Peyer's patch (tissue), 4 donors: ENCODE measurements at regions not wholly inside any gene's neighbourhood (a gene's known extent, or its start where the extent isn't known, plus 50 kb on each side); places are given as distances from the start of the nearest gene placed in this dataset.

Source experiments
- DNase-seq, 3 donors: peaks; one replicate each; pipeline ENCODE4 v3.0.0-alpha.2; 2017 to 2019
- H3K27ac ChIP-seq, 4 donors: fragments of 200-600 bp; sonication (generic); one replicate each; pipeline ENCODE4 v1.5.1; 2016 to 2019
- H3K27me3 ChIP-seq, 2 donors: fragments of 200-600 bp; sonication (generic); one replicate each; pipeline ENCODE4 v1.5.1; 2019
- H3K36me3 ChIP-seq, 3 donors: fragments of 200-600 bp; sonication (generic); one replicate each; pipeline ENCODE4 v1.5.1; 2016 to 2019
- H3K4me1 ChIP-seq, 4 donors: fragments of 200-600 bp; sonication (generic); one replicate each; pipeline ENCODE4 v1.5.1; 2016 to 2019
- H3K4me3 ChIP-seq, 4 donors: fragments of 200-600 bp; sonication (generic); 1 replicate in 3 of 4; 2 replicates in 1 of 4; pipeline ENCODE4 v1.5.1; 2016 to 2019; ENCODE audit warnings: mild to moderate bottlenecking in 1 of 4
- H3K9me3 ChIP-seq, 4 donors: fragments of 200-600 bp; sonication (generic); one replicate each; pipeline ENCODE4 v1.5.1; 2016 to 2019; ENCODE audit warnings: mild to moderate bottlenecking in 1 of 4
- POLR2A ChIP-seq, 2 donors: fragments of 450-650 bp; IDR thresholded peaks; one replicate each; pipeline ENCODE4 v1.5.1; 2017; ENCODE audit warnings: antibody characterized with exemption in 2 of 2, mild to moderate bottlenecking in 2 of 2, moderate library complexity in 2 of 2
- TF ChIP-seq, protein P1 (sequence below), 6 experiments: fragments of 450-650 bp in 4 of 6; fragments of 200-600 bp in 2 of 6; sonication (generic) in 1 of 6; IDR thresholded peaks; one replicate each; pipeline ENCODE4 v1.5.1; 2017 to 2019; ENCODE audit warnings: antibody characterized with exemption in 6 of 6, mild to moderate bottlenecking in 3 of 6, moderate library complexity in 1 of 6

DNA sequence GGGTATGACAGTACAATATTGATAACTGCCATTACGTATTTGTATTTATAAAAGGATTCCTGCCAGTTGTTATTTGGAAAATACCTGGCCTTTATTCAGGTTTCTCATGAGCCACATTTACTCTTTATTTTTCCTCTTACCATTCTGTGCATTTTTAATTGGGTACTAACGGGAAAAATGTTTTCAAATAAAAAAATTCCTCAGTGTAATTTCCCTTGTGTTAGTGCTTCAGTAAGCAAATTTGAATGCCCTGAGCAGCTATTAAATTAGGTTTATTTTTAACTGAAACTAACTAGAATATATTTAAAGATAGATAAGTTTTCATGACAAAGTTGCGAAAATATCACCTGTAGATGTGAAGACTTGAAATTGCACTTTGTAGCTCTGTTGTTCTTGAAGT is 146.0 kb downstream of the PTCHD4 start:
- DNase-seq = no peak
- Histone ChIP-seq H3K27ac (no peak overlapping the region), H3K36me3 (no peaks in the 10 kb centered on the region), H3K4me1 (no peaks in the 10 kb centered on the region), H3K27me3 (no peaks in the 10 kb centered on the region), H3K9me3 (no peaks in the 10 kb centered on the region), H3K4me3 (no peak overlapping the region)
- no peak for TF ChIP-seq POLR2A (IDR thresholded peaks at IDR 0.05)
- TF ChIP-seq, protein P1, sequence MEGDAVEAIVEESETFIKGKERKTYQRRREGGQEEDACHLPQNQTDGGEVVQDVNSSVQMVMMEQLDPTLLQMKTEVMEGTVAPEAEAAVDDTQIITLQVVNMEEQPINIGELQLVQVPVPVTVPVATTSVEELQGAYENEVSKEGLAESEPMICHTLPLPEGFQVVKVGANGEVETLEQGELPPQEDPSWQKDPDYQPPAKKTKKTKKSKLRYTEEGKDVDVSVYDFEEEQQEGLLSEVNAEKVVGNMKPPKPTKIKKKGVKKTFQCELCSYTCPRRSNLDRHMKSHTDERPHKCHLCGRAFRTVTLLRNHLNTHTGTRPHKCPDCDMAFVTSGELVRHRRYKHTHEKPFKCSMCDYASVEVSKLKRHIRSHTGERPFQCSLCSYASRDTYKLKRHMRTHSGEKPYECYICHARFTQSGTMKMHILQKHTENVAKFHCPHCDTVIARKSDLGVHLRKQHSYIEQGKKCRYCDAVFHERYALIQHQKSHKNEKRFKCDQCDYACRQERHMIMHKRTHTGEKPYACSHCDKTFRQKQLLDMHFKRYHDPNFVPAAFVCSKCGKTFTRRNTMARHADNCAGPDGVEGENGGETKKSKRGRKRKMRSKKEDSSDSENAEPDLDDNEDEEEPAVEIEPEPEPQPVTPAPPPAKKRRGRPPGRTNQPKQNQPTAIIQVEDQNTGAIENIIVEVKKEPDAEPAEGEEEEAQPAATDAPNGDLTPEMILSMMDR (IDR thresholded peaks at IDR 0.05) = no peak

DNA sequence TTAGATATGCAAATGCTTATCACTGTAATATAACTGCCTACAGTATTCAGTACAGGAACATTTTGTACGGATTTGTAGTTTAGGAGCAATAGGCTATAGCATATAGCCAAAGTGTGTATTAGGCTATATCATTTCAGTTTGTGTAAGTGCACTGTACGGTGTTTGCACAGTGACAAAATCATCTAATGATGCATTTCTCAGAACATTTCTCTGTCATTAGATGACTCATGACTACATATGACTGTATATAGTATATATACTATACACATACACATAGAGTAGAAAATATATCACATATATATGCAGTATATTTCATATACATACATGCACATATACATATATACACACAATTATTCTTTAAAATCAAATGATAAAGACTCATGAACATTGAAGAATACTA is 158.4 kb downstream of the PTCHD4 start:
- no peaks in the 10 kb centered on the region for H3K27me3 ChIP-seq
- H3K4me1 ChIP-seq = no peaks in the 10 kb centered on the region
- no peaks in the 10 kb centered on the region for H3K9me3 ChIP-seq
- DNase-seq = no peak
- TF ChIP-seq, protein P1 (IDR thresholded peaks at IDR 0.05) = no peak
- no peak for TF ChIP-seq POLR2A (IDR thresholded peaks at IDR 0.05)
- no peaks in the 10 kb centered on the region for H3K36me3 ChIP-seq
- H3K27ac ChIP-seq = no peak overlapping the region
- no peak overlapping the region for H3K4me3 ChIP-seq

DNA sequence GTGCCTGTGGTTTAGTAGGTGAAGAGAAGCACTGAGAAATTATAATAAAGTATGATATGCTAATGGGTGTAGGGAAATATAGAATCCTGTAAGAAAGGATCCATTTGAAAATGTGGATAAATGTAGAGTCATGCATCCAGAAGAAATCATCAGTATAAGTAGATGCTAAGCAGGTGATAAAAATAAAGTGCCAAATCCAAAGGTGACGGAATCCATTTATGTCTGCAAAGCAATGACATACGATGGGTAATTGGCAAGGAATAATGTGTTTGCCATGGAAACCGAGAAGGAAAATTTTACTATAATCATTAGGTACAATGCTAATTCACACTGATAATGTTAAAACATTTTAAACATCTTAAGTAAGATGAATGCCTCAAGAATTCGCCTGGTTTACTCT is 163.0 kb downstream of the OPN5 start:
- Histone ChIP-seq H3K4me3 (no peak overlapping the region), H3K36me3 (no peaks in the 10 kb centered on the region), H3K27ac (no peak overlapping the region), H3K4me1 (no peaks in the 10 kb centered on the region), H3K27me3 (no peaks in the 10 kb centered on the region), H3K9me3 (no peaks in the 10 kb centered on the region)
- TF ChIP-seq, protein P1 (IDR thresholded peaks at IDR 0.05) = no peak
- no peak for TF ChIP-seq POLR2A (IDR thresholded peaks at IDR 0.05)
- DNase-seq = no peak

DNA sequence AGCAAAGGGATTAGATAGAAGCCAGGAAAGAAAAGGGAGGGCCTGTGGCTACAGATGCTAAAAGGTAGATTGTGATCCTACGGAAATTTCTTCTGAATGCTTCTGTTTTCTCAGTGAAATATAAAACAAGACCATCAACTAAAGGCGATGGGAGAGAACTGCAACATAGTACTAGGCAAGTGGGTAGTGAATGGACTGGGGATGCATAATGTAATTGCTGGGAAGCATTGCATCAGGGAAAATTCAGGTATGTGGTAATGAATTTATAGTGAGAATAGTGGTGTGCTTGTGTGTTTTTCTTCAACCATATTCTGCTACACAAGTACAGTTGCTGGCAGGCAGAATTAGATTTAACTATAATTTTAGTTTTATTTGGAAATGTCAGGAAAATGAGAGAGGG is 156.6 kb downstream of the OPN5 start:
- Histone ChIP-seq H3K9me3 (no peaks in the 10 kb centered on the region), H3K4me1 (no peaks in the 10 kb centered on the region), H3K36me3 (no peaks in the 10 kb centered on the region), H3K27me3 (no peaks in the 10 kb centered on the region), H3K4me3 (no peak overlapping the region), H3K27ac (no peak overlapping the region)
- TF ChIP-seq POLR2A (IDR thresholded peaks at IDR 0.05) = no peak
- TF ChIP-seq, protein P1 (IDR thresholded peaks at IDR 0.05) = no peak
- DNase-seq = no peak

DNA sequence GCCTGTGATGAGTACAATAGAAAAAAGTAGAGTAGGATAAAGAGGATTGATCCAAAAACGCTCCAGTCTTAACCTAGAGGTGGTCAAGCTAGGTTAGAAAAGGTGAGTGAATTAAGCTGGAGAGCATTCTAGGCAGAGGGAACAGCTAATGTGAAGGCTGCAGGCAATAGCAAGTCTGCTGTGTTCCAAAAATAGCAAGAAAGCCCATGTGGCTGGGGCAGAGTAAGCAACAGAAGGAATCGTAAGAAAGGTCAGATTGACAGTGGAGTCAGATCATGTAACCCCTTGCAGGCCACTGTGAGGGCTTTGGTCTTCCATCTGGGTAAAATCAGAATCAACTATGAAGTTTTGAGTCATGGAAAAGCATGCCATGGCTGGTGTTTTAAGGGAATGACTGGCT is 155.0 kb downstream of the OPN5 start:
- H3K27me3 ChIP-seq = no peaks in the 10 kb centered on the region
- H3K9me3 ChIP-seq = no peaks in the 10 kb centered on the region
- H3K4me1 ChIP-seq = peaks cover 0 to 6% (median 0%) of the 10 kb centered on the region in 4 donors
- TF ChIP-seq POLR2A (IDR thresholded peaks at IDR 0.05) = no peak
- TF ChIP-seq, protein P1 (IDR thresholded peaks at IDR 0.05) = no peak
- no peak overlapping the region for H3K27ac ChIP-seq
- DNase-seq = no peak
- H3K36me3 ChIP-seq = no peaks in the 10 kb centered on the region
- no peak overlapping the region for H3K4me3 ChIP-seq

DNA sequence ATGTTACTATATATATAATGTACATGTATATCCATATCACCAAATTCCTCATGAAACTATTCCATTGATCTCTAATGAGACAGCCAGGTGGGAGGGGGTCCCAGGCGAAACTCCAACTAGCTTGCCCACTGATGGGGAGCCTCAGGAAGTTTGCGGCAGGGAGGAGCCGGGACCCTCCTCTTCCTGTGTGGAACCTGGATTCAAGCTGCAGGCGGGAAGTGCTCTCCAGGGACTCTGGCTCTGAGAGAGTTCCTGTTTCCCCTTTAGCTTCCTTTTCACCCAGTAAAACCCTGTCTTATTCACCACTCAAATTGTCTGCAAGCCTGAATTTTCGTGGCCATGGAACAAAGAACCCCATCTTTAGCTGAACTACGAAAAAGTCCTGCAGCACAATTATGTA is 152.2 kb downstream of the OPN5 start:
- Histone ChIP-seq H3K27me3 (no peaks in the 10 kb centered on the region), H3K27ac (no peak overlapping the region), H3K36me3 (no peaks in the 10 kb centered on the region), H3K9me3 (no peaks in the 10 kb centered on the region), H3K4me1 (peaks cover 0 to 6% (median 0%) of the 10 kb centered on the region in 4 donors), H3K4me3 (no peak overlapping the region)
- TF ChIP-seq POLR2A (IDR thresholded peaks at IDR 0.05) = no peak
- TF ChIP-seq, protein P1 (IDR thresholded peaks at IDR 0.05) = no peak
- DNase-seq = no peak
